ENCODE measurements at regions not wholly inside any gene's neighbourhood (a gene's known extent, or its start where the extent isn't known, plus 50 kb on each side); places are given as distances from the start of the nearest gene placed in this dataset.
"Not testable (repeated sequence)": the region's sequence is repeated elsewhere in the genome, so short reads cannot be mapped to it uniquely, and the experiment has no call there.

DNA sequence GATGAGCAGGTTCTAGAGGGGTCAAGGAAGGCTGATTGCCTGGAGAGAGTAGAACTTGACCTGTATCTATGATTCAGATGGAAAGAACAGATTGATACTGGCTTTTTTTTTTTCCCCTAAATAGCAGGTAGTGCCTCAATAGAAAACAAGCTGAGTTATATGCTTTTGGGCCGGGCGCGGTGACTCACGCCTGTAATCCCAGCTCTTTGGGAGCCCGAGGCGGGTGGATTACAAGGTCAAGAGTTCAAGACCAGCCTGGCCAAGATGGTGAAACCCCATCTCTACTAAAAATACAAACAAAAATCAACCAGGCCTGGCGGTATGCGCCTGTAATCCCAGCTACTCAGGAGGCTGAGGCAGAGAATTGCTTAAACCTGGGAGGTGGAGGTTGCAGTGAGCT lies 186.1 kb downstream of the CEP135 start:
- not testable (repeated sequence) for DNase-seq

- no peak for DNase-seq
These were observed 185.5 kb downstream of the CEP135 start for GRCh38 chr4:56134266-56134665.

- DNase-seq: no peak
These were observed 184.1 kb downstream of the CEP135 start for GRCh38 chr4:56132835-56133234.

DNA sequence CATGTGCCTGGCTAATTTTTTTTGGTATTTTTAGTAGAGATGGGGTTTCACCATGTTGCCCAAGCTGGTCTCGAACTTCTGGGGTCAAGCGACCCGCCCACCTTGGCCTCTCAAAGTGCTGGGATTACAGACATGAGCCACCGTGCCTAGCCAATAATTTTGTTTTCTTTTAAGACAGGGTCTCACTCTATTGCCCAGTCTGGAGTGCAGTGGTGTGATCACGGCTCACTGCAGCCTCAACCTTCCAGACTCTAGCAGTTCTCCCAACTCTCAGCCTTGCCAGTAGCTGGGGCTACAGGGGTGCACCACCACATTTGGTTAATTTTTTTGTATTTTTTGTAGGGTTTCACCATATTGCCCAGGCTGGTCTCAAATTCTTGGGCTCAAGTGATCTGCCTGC lies 183.4 kb downstream of the CEP135 start:
- not testable (repeated sequence) for DNase-seq

- no peak for DNase-seq
These were observed 181.9 kb downstream of the CEP135 start for GRCh38 chr4:56130606-56131155.

- DNase-seq: peak; percentile 18 to 19
These were observed 180.7 kb downstream of the CEP135 start for GRCh38 chr4:56129431-56129861.

DNA sequence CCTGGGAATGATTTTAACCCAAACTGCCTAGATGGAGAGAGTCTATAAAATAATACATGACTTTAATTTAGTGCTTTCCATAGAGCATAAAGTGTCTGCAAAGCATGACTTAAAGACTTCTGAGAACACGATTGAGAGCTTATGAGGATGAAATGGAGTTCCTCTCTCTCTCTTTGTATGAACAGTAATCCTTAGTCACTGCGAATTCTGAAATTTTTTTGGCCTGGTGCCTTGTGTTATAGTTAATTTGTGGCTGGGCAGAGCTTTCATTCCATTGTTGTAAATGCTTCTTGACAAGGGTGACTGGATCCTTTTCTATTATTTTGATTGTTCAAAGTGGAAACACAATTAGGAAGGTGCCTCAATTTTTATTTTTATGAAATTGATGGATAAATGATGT lies 179.5 kb downstream of the CEP135 start:
- no peak for DNase-seq

GRCh38 chr4:56127716-56128115 lies 179.0 kb downstream of the CEP135 start:
- no peak for DNase-seq

GRCh38 chr4:56123547-56123946 lies 174.8 kb downstream of the CEP135 start:
- DNase-seq: no peak

GRCh38 chr4:56123051-56123450 lies 174.3 kb downstream of the CEP135 start:
- DNase-seq: no peak

DNA sequence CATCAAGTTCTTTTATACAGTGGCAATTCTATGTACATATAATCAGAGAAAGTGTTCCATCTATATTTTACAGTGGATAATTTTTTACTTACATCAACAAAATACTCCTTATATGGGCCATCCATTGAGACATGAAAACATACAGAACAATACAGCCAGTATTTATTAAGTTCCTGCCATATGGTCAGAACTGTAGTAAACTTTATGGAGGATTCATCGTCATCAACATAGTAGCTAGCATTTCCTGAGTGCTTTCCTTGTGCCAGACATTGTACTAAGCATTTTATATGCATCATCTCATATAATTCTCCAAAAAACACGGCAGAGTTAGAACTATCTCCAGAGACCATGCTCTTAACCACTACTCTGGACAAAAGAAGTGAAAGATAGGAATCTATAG lies 170.1 kb downstream of the CEP135 start:
- DNase-seq: no peak

DNA sequence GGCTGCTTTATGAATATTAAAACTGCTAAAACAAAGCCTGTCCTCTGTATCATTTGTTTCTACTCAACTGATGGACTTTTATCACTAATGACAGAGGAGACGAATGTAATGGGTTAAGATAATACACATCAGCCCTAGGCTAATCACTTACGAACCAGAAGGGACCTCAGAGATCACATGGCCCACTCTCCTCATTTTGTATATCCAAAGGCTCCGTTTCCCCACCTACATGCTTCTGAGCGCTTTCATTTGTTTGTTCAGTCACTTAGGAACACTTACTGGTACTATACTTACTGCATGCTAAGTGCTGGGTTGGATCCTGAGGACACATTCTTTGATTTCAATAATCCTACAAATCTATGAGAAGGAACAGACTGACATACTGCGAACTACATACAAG lies 169.3 kb downstream of the CEP135 start:
- no peak for DNase-seq

- DNase-seq: no peak
These were observed 167.2 kb downstream of the CEP135 start for GRCh38 chr4:56115898-56116297.

DNA sequence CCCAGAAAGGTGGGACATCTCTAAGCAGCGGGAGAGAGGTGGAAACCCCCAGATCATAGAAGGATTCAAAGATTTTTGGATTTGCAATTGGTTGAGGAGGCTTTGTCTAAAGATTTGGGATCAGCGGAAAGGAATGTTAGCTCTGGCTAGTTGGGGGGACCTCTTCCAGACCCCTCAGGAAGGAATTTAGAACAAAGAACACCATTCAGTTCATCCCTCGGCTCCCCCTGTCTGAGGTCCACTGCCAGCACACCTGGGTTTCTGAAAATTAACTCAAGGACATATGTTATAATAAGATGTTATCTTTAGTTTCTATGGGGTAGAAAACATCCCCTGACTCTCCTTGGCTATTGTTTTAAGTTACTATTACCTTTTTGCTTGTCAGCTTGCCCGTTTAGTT lies 163.6 kb downstream of the CEP135 start:
- no peak for DNase-seq

DNA sequence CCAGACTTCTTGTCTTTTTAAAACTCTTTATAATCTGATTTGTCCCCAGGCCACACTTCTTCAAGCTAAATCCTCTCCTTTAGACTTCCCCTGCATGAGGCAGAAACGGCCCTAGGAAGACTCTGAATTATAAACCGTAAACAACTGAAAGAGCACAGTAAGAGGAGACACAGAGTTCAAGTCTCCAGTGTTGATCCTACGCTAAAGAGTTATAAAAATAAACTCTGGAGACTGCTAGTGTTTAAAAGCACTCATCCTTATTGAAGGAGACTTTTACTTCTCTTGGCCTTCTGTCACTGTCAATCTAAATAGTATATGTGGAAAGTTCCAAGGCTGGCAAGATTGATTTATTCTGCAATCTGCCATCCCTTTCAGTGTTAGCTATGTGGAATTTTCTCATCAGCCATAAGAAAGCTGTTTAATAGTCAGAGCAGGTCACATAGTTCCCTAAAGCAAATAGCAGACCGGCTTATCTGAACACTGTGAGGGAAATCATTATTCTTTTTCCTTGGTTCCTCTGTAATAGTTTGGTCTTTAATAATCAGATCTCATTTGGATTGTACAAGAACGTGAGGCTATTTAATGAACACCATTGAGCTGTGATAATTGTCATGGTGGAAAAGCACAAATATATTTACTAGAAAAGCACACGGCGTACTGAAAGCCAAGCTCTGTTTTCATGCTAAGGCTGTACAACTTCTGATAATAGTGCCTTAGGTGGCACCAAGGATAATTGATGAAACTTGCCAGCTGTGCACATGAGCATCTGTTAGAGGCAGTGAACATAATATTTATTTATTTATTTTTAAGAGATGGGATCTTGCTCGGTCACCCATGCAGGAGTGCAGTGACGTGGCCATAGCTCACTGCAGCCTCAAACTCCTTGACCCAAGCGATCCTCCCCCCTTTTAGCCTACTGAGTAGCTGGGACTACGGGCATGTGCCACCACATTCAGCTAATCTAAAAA lies 157.7 kb downstream of the CEP135 start:
- no peak for DNase-seq

- DNase-seq: no peak
These were observed 155.4 kb downstream of the CEP135 start for GRCh38 chr4:56104188-56104587.

DNA sequence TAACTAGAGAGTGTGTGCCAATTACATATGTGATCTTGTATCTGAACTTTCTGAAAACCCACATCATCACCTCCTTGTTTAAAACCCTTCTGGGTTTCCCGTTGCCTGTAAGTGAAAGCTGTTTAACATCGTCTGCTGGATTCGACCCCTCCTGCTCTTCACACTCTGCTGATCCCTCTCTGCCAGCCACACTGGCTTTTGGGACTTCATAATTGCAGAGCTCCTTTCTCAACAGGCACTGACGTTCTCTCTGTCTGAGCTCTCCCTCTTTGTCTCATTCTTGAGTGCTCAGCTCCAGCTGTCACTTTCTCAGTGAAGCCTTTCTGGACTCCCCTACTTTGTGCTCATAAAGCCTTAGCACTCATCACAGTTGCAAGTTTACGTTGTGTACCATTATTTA lies 153.9 kb downstream of the CEP135 start:
- DNase-seq: no peak

GRCh38 chr4:56099378-56099786 lies 150.6 kb downstream of the CEP135 start:
- DNase-seq: no peak

- no peak for DNase-seq
These were observed 144.8 kb downstream of the CEP135 start for GRCh38 chr4:56093576-56093975.

DNA sequence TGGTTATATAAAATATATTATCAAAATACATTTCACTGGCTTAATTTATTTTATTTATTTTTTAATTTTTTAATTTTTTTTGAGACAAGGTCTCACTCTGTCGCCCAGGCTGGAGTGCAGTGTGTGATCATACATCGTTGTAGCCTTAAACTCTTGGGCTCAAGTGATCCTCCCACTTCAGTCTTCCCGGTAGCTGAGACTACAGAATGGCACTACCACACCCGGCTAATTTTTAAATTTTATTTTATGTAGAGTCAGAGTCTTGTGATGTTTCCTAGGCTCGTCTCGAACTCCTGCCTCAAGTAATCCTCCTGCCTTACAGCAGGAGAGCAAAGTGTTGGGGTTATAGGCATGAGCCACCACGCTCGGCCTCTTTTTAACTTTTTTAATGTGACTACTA lies 143.8 kb downstream of the CEP135 start:
- DNase-seq: no peak

DNA sequence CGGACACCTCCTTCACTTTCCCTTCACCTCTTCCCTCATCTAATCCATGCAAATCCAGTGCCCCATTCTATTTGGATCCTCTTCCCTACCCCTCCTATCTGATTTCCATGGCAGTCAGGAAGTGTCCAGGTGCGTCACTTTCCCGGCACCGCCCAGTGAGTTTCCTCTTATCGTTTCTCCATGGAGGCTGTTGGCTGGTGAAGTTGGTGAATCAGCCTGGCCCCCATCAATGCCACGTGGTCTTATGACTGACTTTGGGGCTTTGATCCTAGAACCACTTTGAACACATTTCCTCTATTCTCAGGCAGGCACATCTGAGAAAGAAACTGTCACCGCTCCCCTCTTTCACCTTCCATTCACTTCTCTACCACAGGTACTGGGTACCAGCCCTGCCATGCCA lies 137.8 kb downstream of the CEP135 start:
- no peak for DNase-seq

GRCh38 chr4:56086073-56086541 lies 137.4 kb downstream of the CEP135 start:
- no peak for DNase-seq

DNA sequence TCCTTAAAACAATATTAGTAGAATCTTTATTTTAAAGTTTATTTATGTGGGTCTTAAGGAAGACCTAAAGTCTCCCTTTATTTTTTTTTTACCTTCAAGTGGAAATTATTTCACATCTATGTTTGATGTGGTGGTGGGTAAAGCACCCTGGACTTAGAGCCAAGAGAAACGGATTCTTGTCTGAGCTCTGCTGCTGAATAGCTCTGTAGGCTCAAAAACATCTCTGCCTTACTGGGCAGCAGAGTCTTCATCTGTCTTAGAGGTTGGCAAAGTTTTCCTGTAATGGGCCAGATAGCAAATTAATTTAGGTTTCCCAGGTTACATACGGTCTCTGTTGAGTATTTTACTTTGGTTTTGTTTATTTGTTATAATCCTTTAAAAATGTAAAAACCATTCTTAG lies 136.5 kb downstream of the CEP135 start:
- DNase-seq: no peak

- DNase-seq: no peak
These were observed 136.1 kb downstream of the CEP135 start for GRCh38 chr4:56084851-56085250.

All from stimulated activated CD4-positive, alpha-beta T cell treated with anti-CD3 and anti-CD28 coated beads, Interleukin-2, amount 100 ng/mL, for 24 hours (primary cell).